PC-9 (cell line): ENCODE measurements at regions not wholly inside any gene's neighbourhood (a gene's known extent, or its start where the extent isn't known, plus 50 kb on each side); places are given as distances from the start of the nearest gene placed in this dataset.
"Not testable (repeated sequence)": the region's sequence is repeated elsewhere in the genome, so short reads cannot be mapped to it uniquely, and the experiment has no call there.

Source experiments
- BruUV-seq: library from RNA; stranded (reverse); fragments of 400-500 nt; replicated peaks from 2 replicates; lab custom pipeline; 2021; lab: Mats Ljungman, UMichigan
- CTCF ChIA-PET: fragments of 300-600 bp; sonication (Branson Sonifier 250); formaldehyde crosslinking; loops from one replicate; lab custom pipeline; 2022; ENCODE audit warnings: antibody characterized with exemption; lab: Charles Lee
- POLR2A ChIA-PET: fragments of 300-600 bp; sonication (Branson Sonifier 250); formaldehyde crosslinking; loops from one replicate; lab custom pipeline; 2022; ENCODE audit warnings: antibody characterized with exemption; ENCODE audit not compliant: unreplicated experiment; lab: Charles Lee
- DNase-seq, 2 experiments: peaks; one replicate each; pipeline versions ENCODE4 v3.0.0 to v3.0.0-alpha.2; 2015 to 2022; ENCODE audit warnings: mixed read lengths in 1 of 2
- H2AFZ ChIP-seq: fragments of 200-600 bp; sonication (generic); 2 replicates; pipeline ENCODE4 v1.8.1; 2017; ENCODE audit warnings: antibody characterized with exemption
- H3F3A ChIP-seq: fragments of 200-600 bp; sonication (generic); 2 replicates; pipeline ENCODE4 v1.8.1; 2017; ENCODE audit warnings: antibody characterized with exemption, mild to moderate bottlenecking, low read depth; ENCODE audit not compliant: insufficient read depth
- H3K27ac ChIP-seq: fragments of 200-600 bp; sonication (generic); 2 replicates; pipeline ENCODE4 v1.6.1; 2016; ENCODE audit warnings: mixed run types
- H3K27me3 ChIP-seq: fragments of 200-600 bp; sonication (generic); 2 replicates; pipeline ENCODE4 v1.6.1; 2016; ENCODE audit warnings: low read depth, mixed run types; ENCODE audit not compliant: insufficient read depth
- H3K36me3 ChIP-seq: fragments of 200-600 bp; sonication (generic); 2 replicates; pipeline ENCODE4 v1.6.1; 2016; ENCODE audit warnings: low read depth, mixed run types
- H3K4me1 ChIP-seq: fragments of 200-600 bp; sonication (generic); replicated peaks from 2 replicates; pipeline ENCODE4 v1.6.1; 2016; ENCODE audit warnings: mixed run types; ENCODE audit not compliant: insufficient read depth
- H3K4me2 ChIP-seq: fragments of 200-600 bp; sonication (generic); 2 replicates; pipeline ENCODE4 v1.6.1; 2017; ENCODE audit warnings: mixed run types
- H3K4me3 ChIP-seq: fragments of 200-600 bp; sonication (generic); 2 replicates; pipeline ENCODE4 v1.6.1; 2016; ENCODE audit warnings: mixed run types
- H3K79me2 ChIP-seq: fragments of 200-600 bp; sonication (generic); 2 replicates; pipeline ENCODE4 v1.6.1; 2017; ENCODE audit warnings: low read depth, mixed run types
- H3K9me2 ChIP-seq: fragments of 200-600 bp; sonication (generic); 2 replicates; pipeline ENCODE4 v1.8.1; 2017; ENCODE audit warnings: mild to moderate bottlenecking; ENCODE audit not compliant: insufficient read depth
- H3K9me3 ChIP-seq: fragments of 200-600 bp; sonication (generic); 2 replicates; pipeline ENCODE4 v1.8.1; 2016; ENCODE audit warnings: low read depth; ENCODE audit not compliant: insufficient read depth
- H4K20me1 ChIP-seq: fragments of 200-600 bp; sonication (generic); 2 replicates; pipeline ENCODE4 v1.8.1; 2017; ENCODE audit not compliant: insufficient read depth
- CTCF ChIP-seq: fragments of 200-600 bp; sonication (generic); conservative IDR thresholded peaks from 2 replicates; pipeline ENCODE4 v1.6.1; 2017; ENCODE audit warnings: mixed run types, antibody characterized with exemption, mild to moderate bottlenecking, moderate library complexity
- intact Hi-C: fragments of 100-400 bp; cut with micrococcal nuclease; formaldehyde crosslinking; loops from one replicate; pipeline ENCODE4 v1.10.0; 2022; ENCODE audit not compliant: unreplicated experiment

GRCh38 chr1:224004552-224005315, 109.2 kb upstream of the FBXO28 start:
- intact Hi-C loops, H3K79me2 ChIP-seq, H3K4me1 ChIP-seq, H3K36me3 ChIP-seq, H3K27me3 ChIP-seq, H2AFZ ChIP-seq, H3K4me3 ChIP-seq, H3K27ac ChIP-seq, H3K9me2 ChIP-seq, H3F3A ChIP-seq, BruUV-seq, POLR2A ChIA-PET, H3K4me2 ChIP-seq, H4K20me1 ChIP-seq, H3K9me3 ChIP-seq: not testable (repeated sequence)
- DNase-seq, result peak; percentile 11 to 34
- peak; percentile 61 for TF ChIP-seq CTCF
- CTCF ChIA-PET, result interaction anchor here (0.7 kb wide), 1 partner anchor 162 kb away, joined by 4 read pairs; no protein-coding TSS in a partner anchor

DNA sequence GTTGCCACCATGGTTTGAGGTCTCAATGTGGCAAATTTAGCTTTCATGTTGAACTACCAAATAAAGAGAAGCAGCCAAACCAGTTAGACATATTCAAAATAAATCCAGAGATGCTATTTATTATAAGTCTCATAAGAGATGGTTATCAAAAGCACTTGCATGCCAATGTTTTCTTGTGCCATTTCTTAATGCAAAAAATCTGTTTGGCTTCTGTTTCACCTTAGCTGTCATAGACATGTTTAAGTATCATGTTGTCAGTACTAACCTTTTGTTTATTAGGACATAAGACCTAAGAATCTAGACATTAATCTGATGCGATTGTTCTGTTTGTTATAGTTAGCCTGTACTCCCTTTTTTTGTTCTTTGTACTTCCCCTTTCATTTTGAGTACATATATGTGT, 110.0 kb upstream of the FBXO28 start:
- BruUV-seq, H3K4me3 ChIP-seq, H3K36me3 ChIP-seq, intact Hi-C loops, CTCF ChIA-PET, H3K9me2 ChIP-seq, H3K27ac ChIP-seq, H3K4me1 ChIP-seq, H3F3A ChIP-seq, H3K9me3 ChIP-seq, H3K4me2 ChIP-seq, POLR2A ChIA-PET, H3K27me3 ChIP-seq, H4K20me1 ChIP-seq, H2AFZ ChIP-seq, H3K79me2 ChIP-seq: not testable (repeated sequence)
- DNase-seq, result peak in 1 of 2 experiments; percentile 40

- H3K4me3 ChIP-seq, H3F3A ChIP-seq, BruUV-seq, H3K27ac ChIP-seq, H3K9me3 ChIP-seq, intact Hi-C loops, H3K4me1 ChIP-seq, CTCF ChIA-PET, H3K27me3 ChIP-seq, H3K9me2 ChIP-seq, H3K79me2 ChIP-seq, POLR2A ChIA-PET, H3K36me3 ChIP-seq, DNase-seq, H4K20me1 ChIP-seq, H2AFZ ChIP-seq, H3K4me2 ChIP-seq: not testable (repeated sequence)
These were observed 112.2 kb upstream of the FBXO28 start for GRCh38 chr1:224001757-224002156.

GRCh38 chr1:223999761-224000160, 114.2 kb upstream of the FBXO28 start:
- H3K9me3 ChIP-seq, H3K4me2 ChIP-seq, H2AFZ ChIP-seq, H3K4me1 ChIP-seq, BruUV-seq, H4K20me1 ChIP-seq, H3K27ac ChIP-seq, POLR2A ChIA-PET, H3K9me2 ChIP-seq, H3K4me3 ChIP-seq, CTCF ChIA-PET, H3F3A ChIP-seq, DNase-seq, H3K36me3 ChIP-seq, H3K27me3 ChIP-seq: not testable (repeated sequence)
- H3K79me2 ChIP-seq, result peaks cover 21% of the 10 kb centered on the region
- intact Hi-C loops, result loop anchor here (10.0 kb wide), 2 partner anchors 295 to 335 kb away; partner anchors contain the start of gene NVL

DNA sequence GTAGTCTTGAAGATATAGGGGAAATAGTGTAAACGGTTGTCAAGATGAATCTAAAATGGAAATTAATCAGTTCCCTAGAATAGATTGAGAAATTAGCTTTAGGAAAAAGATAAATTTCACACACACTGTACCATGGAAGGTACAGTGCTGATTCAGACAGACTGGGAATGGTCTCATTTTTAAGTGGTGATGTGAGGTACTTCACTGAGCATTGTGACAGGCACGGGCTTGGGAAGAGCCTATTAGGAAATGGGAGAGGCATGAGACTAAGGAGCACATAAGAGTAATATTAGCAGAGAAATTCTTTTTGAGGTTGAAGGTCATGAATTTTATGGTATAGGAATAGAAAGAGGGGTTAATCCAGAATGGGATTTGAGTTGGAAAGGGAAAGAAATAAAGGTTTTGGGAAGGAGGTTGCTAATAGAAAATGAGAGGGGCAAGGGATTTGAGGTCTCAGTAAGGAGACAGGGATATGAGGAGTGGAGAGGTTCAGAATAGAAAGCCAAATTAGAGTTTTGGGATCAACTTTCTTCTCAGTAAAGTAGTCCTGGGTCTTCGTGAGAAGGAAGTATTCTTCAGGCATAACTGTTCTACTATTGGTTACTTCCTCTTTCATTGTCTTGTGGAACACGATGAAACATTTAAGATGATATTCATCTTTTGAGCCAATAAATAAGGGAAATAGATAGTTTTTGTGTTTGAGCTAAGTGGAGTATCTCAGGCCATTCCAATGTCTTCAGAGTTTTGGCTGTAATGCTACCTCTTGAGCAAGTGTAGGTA, 115.0 kb upstream of the FBXO28 start:
- H3K27me3 ChIP-seq, H4K20me1 ChIP-seq, DNase-seq, BruUV-seq, H3K4me1 ChIP-seq, H3K9me3 ChIP-seq, H3K4me3 ChIP-seq, H3F3A ChIP-seq, H3K9me2 ChIP-seq, CTCF ChIA-PET, H2AFZ ChIP-seq, H3K36me3 ChIP-seq, POLR2A ChIA-PET, H3K27ac ChIP-seq, H3K4me2 ChIP-seq: not testable (repeated sequence)
- intact Hi-C loops, result loop anchor here (10.0 kb wide), 2 partner anchors 294 to 336 kb away; partner anchors contain the start of gene NVL
- peaks cover 29% of the 10 kb centered on the region for H3K79me2 ChIP-seq

GRCh38 chr1:223996376-223996775, 117.5 kb upstream of the FBXO28 start:
- H4K20me1 ChIP-seq, CTCF ChIA-PET, H2AFZ ChIP-seq, H3K27ac ChIP-seq, H3K9me3 ChIP-seq, H3K4me1 ChIP-seq, H3K9me2 ChIP-seq, H3K4me2 ChIP-seq, H3K4me3 ChIP-seq, POLR2A ChIA-PET, BruUV-seq, H3K36me3 ChIP-seq, H3K27me3 ChIP-seq, DNase-seq, H3F3A ChIP-seq: not testable (repeated sequence)
- intact Hi-C loops, result loop anchor here (10.0 kb wide), 2 partner anchors 292 to 338 kb away; partner anchors contain the start of gene NVL
- H3K79me2 ChIP-seq, result peaks cover 42% of the 10 kb centered on the region
